Head of caudate nucleus (tissue), 42 donors: ENCODE measurements at regions not wholly inside any gene's neighbourhood (a gene's known extent, or its start where the extent isn't known, plus 50 kb on each side); places are given as distances from the start of the nearest gene placed in this dataset.
A peak's percentile ranks its signal among the peaks of the same experiment; 100 is the strongest.
"Not testable (repeated sequence)": the region's sequence is repeated elsewhere in the genome, so short reads cannot be mapped to it uniquely, and the experiment has no call there.

Experiments
- DNase-seq, 42 donors: peaks; one replicate each; pipeline versions ENCODE4 v3.0.0 to v3.0.0-alpha.2; 2020 to 2021; ENCODE audit warnings: mixed read lengths in 7 of 42
- intact Hi-C: fragments of 100-400 bp; cut with DNase I; formaldehyde crosslinking; loops from one replicate; pipeline ENCODE4 v1.15.0; 2022

DNA sequence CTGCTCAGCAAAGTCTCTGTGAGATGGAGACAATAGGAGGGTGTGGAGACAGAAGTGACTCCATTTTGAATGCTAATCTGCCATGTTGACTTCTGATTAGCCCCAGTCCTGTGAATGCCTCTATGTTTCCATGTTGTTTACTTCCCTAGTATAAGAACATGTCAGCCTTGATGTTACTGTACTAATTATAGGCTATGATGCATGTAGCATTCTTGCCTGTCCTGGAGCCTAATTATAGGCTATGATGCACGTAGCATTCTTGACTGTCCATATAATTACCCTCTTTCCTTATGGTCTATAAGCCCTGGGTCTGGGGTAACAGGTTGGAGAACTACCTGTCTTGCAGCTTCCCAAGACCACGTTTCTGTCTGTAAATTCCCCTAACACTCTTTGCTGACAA is 353.3 kb upstream of the CLINT1 start:
- no peak for DNase-seq
- intact Hi-C loops = no loop called here

GRCh38 chr5:158209219-158209908 is 350.4 kb upstream of the CLINT1 start:
- no peak for DNase-seq
- intact Hi-C loops = no loop called here

- intact Hi-C loops = no loop called here
- DNase-seq = no peak
These were observed 348.8 kb upstream of the CLINT1 start for GRCh38 chr5:158207733-158208132.

DNA sequence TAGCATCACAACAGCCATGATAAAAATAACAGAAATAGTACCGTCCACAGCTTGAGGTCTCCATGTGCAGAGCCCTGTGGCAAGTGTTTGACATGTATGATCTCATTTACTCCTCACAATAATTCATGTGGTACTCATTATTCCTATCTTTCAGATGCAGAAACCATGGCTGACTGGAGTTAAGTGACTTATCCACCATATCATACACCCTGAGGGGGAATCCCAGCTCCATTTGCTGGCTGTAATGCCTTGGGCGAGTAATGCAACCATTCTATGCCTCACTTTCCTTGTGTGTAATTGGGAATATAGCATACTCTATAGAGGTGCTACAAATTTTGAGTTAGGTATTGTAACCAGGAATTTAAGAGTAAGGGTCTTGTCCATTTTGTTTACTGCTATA is 347.0 kb upstream of the CLINT1 start:
- intact Hi-C loops = no loop called here

GRCh38 chr5:158203261-158203660 is 344.3 kb upstream of the CLINT1 start:
- intact Hi-C loops = no loop called here
- no peak for DNase-seq

More for the DNA sequence above, 347.0 kb upstream of the CLINT1 start:
- no peak for DNase-seq

GRCh38 chr5:158202801-158203200 is 343.9 kb upstream of the CLINT1 start:
- DNase-seq = no peak
- intact Hi-C loops = no loop called here

- intact Hi-C loops = no loop called here
- no peak for DNase-seq
These were observed 341.7 kb upstream of the CLINT1 start for GRCh38 chr5:158200619-158201018.

DNA sequence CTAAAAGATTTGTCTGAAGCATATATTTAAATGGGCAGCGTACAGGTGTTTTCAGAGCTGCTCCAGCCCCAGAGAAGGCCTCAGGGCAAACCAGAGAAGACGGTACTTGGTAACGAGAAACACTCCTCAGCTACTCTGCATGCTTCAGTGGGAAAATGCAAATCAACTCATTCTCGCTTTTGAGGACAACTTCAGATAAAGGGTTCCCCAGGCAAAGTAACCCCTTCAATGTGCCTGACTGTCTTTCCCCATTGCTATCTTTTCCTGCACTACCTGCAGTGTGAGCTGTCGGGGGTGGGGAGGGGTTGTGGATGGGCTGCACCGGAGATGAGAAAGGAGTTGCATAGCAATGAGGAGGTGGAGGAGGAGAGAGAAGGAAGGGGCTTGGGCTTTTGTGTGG is 339.7 kb upstream of the CLINT1 start:
- DNase-seq = no peak
- intact Hi-C loops = no loop called here

- no peak for DNase-seq
- intact Hi-C loops = no loop called here
These were observed 336.7 kb upstream of the CLINT1 start for GRCh38 chr5:158195416-158196210.

- no peak for DNase-seq
- intact Hi-C loops = no loop called here
These were observed 335.6 kb upstream of the CLINT1 start for GRCh38 chr5:158194561-158194976.

DNA sequence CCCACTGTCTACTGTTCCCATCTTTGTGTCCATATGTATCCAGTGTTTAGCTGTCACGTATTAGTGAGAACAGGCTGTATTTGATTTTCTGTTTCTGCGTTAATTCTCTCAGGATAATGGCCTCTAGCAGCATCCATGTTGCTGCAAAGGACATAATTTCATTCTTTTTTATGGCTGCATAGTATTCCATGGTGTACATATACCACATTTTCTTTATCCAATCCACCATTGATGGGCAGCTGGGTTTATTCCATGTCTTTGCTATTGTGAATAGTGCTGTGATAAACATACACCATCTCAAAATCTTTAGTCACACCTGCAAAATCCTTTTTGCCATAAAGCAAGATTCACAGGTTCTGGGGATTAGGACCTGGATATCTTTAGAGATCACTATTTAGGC is 334.4 kb upstream of the CLINT1 start:
- DNase-seq, intact Hi-C loops: not testable (repeated sequence)

- DNase-seq = no peak
- intact Hi-C loops = no loop called here
These were observed 321.5 kb upstream of the CLINT1 start for GRCh38 chr5:158180407-158180806.

- no peak for DNase-seq
- intact Hi-C loops = no loop called here
These were observed 320.3 kb upstream of the CLINT1 start for GRCh38 chr5:158179271-158179670.

DNA sequence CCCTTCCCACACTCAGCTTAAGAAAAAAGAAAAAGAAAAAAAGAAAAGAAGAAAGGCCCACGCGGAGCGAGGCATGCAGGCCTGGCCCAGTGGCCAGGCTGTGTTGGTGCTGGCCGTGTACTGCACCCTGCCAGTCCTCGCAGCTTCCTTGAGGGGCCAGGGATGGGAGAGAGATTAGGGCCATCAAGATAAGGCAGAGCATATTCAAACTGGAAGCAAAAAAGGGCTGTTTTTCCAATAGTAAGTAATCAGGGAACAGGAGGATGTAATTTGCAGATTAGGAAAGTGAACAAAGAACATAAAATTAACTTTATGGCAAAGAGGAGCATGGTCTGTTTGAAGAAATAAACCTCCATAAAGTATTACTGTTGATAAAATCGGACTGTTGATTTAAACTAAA is 319.6 kb upstream of the CLINT1 start:
- intact Hi-C loops = no loop called here
- no peak for DNase-seq

GRCh38 chr5:158177146-158177545 is 318.2 kb upstream of the CLINT1 start:
- intact Hi-C loops = no loop called here
- no peak for DNase-seq

GRCh38 chr5:158175934-158176481 is 317.1 kb upstream of the CLINT1 start:
- intact Hi-C loops = no loop called here
- DNase-seq = no peak

DNA sequence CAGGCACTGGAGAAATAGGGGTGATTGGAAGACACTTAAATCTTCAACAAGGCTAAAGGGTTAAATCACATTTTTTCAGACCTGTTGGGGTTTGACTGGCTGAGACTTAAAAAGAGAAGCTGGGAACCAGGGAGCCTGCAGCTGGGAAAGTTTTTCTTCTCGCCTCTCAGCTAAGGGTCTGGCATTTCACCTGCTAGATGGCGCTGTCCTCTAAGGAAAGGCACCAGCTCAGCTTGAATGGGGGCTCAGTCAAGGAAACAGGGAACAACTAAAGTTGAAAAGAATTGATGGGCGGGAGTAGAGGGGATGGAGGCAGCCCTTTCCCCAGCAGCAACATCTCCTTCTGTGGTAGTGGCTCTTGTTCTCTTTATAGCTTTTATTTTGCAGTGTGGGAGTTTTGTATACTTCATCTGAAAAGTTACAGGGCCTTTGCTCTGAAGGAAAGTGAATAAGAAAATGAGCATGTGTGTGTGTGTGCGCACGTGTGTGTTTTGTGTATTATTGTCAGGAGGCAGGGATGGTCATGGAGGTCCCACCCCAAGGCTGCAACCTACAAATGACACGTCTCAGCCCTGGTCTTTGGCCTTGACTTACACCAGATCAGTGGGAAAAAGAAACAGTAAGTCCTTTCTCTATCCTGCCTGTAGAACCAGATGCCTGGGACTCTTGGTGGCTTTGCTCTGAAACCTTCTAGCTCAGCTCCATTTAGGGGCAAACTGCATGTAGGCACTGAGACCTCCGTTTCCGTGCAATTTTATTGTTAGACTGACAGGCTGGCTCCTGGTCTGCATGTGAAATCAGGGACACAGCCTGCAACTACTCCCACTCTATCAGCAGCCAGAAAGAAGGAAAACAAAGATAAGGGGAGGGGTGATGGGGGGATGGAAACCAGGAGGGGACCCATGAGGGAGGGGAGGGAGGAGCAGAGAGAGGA is 316.2 kb upstream of the CLINT1 start:
- intact Hi-C loops = loop anchor here (5.0 kb wide), 1 partner anchor 932 kb away; no protein-coding TSS in a partner anchor
- DNase-seq = peak; percentile 39 to 88 (median 76)

DNA sequence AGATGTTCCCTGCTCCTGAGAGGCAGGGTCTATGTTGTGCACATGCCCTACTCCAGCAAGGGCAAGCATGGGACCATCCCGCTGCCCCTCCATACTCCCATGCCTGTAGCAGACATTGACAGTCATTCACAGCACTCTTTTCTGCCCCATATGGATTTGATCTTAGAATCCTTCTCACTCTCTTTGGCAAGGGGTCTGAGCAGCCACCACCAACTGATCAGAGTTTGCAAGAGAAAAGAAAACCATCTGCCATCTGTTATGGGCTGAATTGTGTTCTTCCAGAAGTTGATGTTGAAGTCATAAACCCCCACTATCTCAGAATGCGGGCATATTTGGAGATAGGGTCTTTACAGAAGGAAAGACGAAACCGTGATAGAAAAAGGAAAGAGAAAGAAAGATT is 315.1 kb upstream of the CLINT1 start:
- no peak for DNase-seq
- intact Hi-C loops = loop anchor here (5.0 kb wide), 1 partner anchor 933 kb away; no protein-coding TSS in a partner anchor

DNA sequence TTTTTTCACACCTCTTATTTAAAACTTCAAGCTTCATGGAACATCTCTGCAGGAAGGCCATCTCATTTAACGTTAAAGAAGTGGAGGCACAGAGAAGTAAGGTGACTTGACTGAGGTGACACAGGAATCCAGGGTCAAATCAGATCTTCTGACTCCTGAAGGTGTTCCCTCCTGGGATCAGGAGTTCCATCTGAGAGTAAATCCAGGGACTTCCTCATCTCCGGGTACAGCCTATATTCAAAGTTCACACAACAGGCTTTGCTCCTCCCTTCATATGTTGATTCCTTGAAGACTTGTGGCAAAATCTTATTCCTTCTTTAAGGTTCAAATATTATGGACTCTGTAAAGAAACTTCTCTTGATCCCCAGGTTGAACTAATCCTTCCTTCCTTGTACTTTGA is 313.1 kb upstream of the CLINT1 start:
- intact Hi-C loops = loop anchor here (5.0 kb wide), 1 partner anchor 935 kb away; no protein-coding TSS in a partner anchor
- DNase-seq = no peak
